Upper lobe of left lung (tissue), 6 donors: ENCODE measurements at regions not wholly inside any gene's neighbourhood (a gene's known extent, or its start where the extent isn't known, plus 50 kb on each side); places are given as distances from the start of the nearest gene placed in this dataset.

ENCODE experiments used
- ATAC-seq, 2 donors: fragments of 200-7000 bp; cut with Tn5 transposase; one replicate each; pipeline ENCODE4 v1.9.1; 2022; ENCODE audit warnings: mild to moderate bottlenecking in 2 of 2, moderate library complexity in 2 of 2; ENCODE audit not compliant: low FRiP score in 2 of 2
- DNase-seq, 2 donors: peaks; one replicate each; pipeline ENCODE4 v3.0.0-alpha.2; 2019 to 2020
- H3K27ac ChIP-seq, 4 donors: fragments of 200-600 bp; sonication (generic); one replicate each; pipeline ENCODE4 v1.5.1; 2016 to 2019
- H3K27me3 ChIP-seq, 4 donors: fragments of 200-600 bp; sonication (generic); one replicate each; pipeline ENCODE4 v1.5.1; 2017 to 2019
- H3K36me3 ChIP-seq, 4 donors: fragments of 200-600 bp; sonication (generic); one replicate each; pipeline ENCODE4 v1.5.1; 2016 to 2019
- H3K4me1 ChIP-seq, 4 donors: fragments of 200-600 bp; sonication (generic); one replicate each; pipeline ENCODE4 v1.5.1; 2018 to 2019
- H3K4me3 ChIP-seq, 4 donors: fragments of 200-600 bp; sonication (generic); one replicate each; pipeline ENCODE4 v1.5.1; 2017 to 2019; ENCODE audit warnings: mild to moderate bottlenecking in 2 of 4, moderate library complexity in 1 of 4
- H3K9me3 ChIP-seq, 4 donors: fragments of 200-600 bp; sonication (generic); one replicate each; pipeline ENCODE4 v1.5.1; 2018 to 2019
- EP300 ChIP-seq, 4 donors: sonication (generic); formaldehyde crosslinking; IDR thresholded peaks; one replicate each; pipeline ENCODE4 v1.5.1; 2017; ENCODE audit warnings: antibody characterized with exemption in 4 of 4, control low read depth in 2 of 4
- POLR2A ChIP-seq, 4 donors: fragments of 450-650 bp; IDR thresholded peaks; one replicate each; pipeline ENCODE4 v1.5.1; 2016 to 2017; ENCODE audit warnings: antibody characterized with exemption in 4 of 4, mild to moderate bottlenecking in 2 of 4
- POLR2AphosphoS5 ChIP-seq, 2 donors: sonication (generic); formaldehyde crosslinking; IDR thresholded peaks; one replicate each; pipeline ENCODE4 v1.5.1; 2017; ENCODE audit warnings: antibody characterized with exemption in 2 of 2
- WGBS, 2 donors: methylation state at CpG; one replicate each; pipeline ENCODE4 v1.1.5; 2017 to 2018; 5-methylcytosine and 5-hydroxymethylcytosine counted together
- TF ChIP-seq, protein P1 (sequence below), 6 experiments: fragments of 450-650 bp in 4 of 6; fragments of 200-600 bp in 2 of 6; sonication (generic) in 2 of 6; IDR thresholded peaks; one replicate each; pipeline ENCODE4 v1.5.1; 2016 to 2019; ENCODE audit warnings: antibody characterized with exemption in 6 of 6
- donor health status: DM: no; HTN: no; CAD: no; lungs with moderate emphysema.
- donor health status: DM: no; HTN: yes; CAD: no; lungs with severe emphysema.

- Histone ChIP-seq H3K9me3 (peaks cover 4 to 19% (median 13%) of the 10 kb centered on the region in 4 donors), H3K4me1 (no peaks in the 10 kb centered on the region), H3K27ac (no peak overlapping the region), H3K27me3 (no peaks in the 10 kb centered on the region), H3K4me3 (no peak overlapping the region), H3K36me3 (no peaks in the 10 kb centered on the region)
- ATAC-seq = peak in 1 of 2 donors; percentile 62
- 89 to 91% methylated on average over 2 of the region's 2 CpGs for WGBS, 2 donors
- no peak for DNase-seq
- TF ChIP-seq POLR2A (IDR thresholded peaks at IDR 0.05) (no peak), EP300 (IDR thresholded peaks at IDR 0.05) (no peak), POLR2AphosphoS5 (IDR thresholded peaks at IDR 0.05) (no peak)
- TF ChIP-seq, protein P1, sequence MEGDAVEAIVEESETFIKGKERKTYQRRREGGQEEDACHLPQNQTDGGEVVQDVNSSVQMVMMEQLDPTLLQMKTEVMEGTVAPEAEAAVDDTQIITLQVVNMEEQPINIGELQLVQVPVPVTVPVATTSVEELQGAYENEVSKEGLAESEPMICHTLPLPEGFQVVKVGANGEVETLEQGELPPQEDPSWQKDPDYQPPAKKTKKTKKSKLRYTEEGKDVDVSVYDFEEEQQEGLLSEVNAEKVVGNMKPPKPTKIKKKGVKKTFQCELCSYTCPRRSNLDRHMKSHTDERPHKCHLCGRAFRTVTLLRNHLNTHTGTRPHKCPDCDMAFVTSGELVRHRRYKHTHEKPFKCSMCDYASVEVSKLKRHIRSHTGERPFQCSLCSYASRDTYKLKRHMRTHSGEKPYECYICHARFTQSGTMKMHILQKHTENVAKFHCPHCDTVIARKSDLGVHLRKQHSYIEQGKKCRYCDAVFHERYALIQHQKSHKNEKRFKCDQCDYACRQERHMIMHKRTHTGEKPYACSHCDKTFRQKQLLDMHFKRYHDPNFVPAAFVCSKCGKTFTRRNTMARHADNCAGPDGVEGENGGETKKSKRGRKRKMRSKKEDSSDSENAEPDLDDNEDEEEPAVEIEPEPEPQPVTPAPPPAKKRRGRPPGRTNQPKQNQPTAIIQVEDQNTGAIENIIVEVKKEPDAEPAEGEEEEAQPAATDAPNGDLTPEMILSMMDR (IDR thresholded peaks at IDR 0.05) = no peak
Measured at GRCh38 chr2:238515377-238515776, 88.7 kb downstream of the ASB1 start.

- Histone ChIP-seq H3K4me1 (no peaks in the 10 kb centered on the region), H3K27ac (no peak overlapping the region), H3K9me3 (peaks cover 4 to 19% (median 13%) of the 10 kb centered on the region in 4 donors), H3K27me3 (no peaks in the 10 kb centered on the region), H3K4me3 (no peak overlapping the region), H3K36me3 (no peaks in the 10 kb centered on the region)
- WGBS, 2 donors = 82 to 86% methylated on average over 1 of the region's 1 CpG
- DNase-seq (no peak), ATAC-seq (no peak)
- TF ChIP-seq POLR2AphosphoS5 (IDR thresholded peaks at IDR 0.05) (no peak), POLR2A (IDR thresholded peaks at IDR 0.05) (no peak), EP300 (IDR thresholded peaks at IDR 0.05) (no peak)
- TF ChIP-seq, protein P1 (IDR thresholded peaks at IDR 0.05) = no peak
Measured at GRCh38 chr2:238517209-238517608, 90.5 kb downstream of the ASB1 start.

GRCh38 chr2:238518172-238518820, 91.6 kb downstream of the ASB1 start:
- DNase-seq (no peak), ATAC-seq (peak; percentile 21 to 43)
- TF ChIP-seq POLR2AphosphoS5 (IDR thresholded peaks at IDR 0.05) = peak in 1 of 2 donors; percentile 44
- TF ChIP-seq EP300 (IDR thresholded peaks at IDR 0.05) = peak in 1 of 4 donors; percentile 10
- TF ChIP-seq POLR2A (IDR thresholded peaks at IDR 0.05) = no peak
- TF ChIP-seq, protein P1 (IDR thresholded peaks at IDR 0.05) = no peak
- Histone ChIP-seq H3K27ac (no peak overlapping the region), H3K4me1 (no peaks in the 10 kb centered on the region), H3K36me3 (no peaks in the 10 kb centered on the region), H3K27me3 (no peaks in the 10 kb centered on the region), H3K4me3 (no peak overlapping the region), H3K9me3 (peaks cover 4 to 19% (median 13%) of the 10 kb centered on the region in 4 donors)
- WGBS, 2 donors = 69 to 75% methylated on average over 20 of the region's 20 CpGs

- H3K4me1 ChIP-seq = peaks cover 0 to 2% (median 0%) of the 10 kb centered on the region in 4 donors
- DNase-seq (no peak), ATAC-seq (no peak)
- no peaks in the 10 kb centered on the region for H3K36me3 ChIP-seq
- no peak overlapping the region for H3K4me3 ChIP-seq
- WGBS, 2 donors = 60% methylated on average over 5 to 7 of the region's 7 CpGs
- TF ChIP-seq POLR2A (IDR thresholded peaks at IDR 0.05) (no peak), EP300 (IDR thresholded peaks at IDR 0.05) (no peak), POLR2AphosphoS5 (IDR thresholded peaks at IDR 0.05) (no peak)
- TF ChIP-seq, protein P1 (IDR thresholded peaks at IDR 0.05) = no peak
- no peaks in the 10 kb centered on the region for H3K27me3 ChIP-seq
- no peak overlapping the region for H3K27ac ChIP-seq
- H3K9me3 ChIP-seq = peaks cover 4 to 19% (median 13%) of the 10 kb centered on the region in 4 donors
Measured at GRCh38 chr2:238518821-238519186, 92.1 kb downstream of the ASB1 start.

- no peak overlapping the region for H3K27ac ChIP-seq
- 96 to 100% methylated on average over 1 of the region's 1 CpG for WGBS, 2 donors
- peaks cover 0 to 4% (median 0%) of the 10 kb centered on the region in 4 donors for H3K4me1 ChIP-seq
- no peaks in the 10 kb centered on the region for H3K36me3 ChIP-seq
- no peak overlapping the region for H3K4me3 ChIP-seq
- peaks cover 4 to 19% (median 13%) of the 10 kb centered on the region in 4 donors for H3K9me3 ChIP-seq
- TF ChIP-seq POLR2A (IDR thresholded peaks at IDR 0.05) (no peak), EP300 (IDR thresholded peaks at IDR 0.05) (no peak), POLR2AphosphoS5 (IDR thresholded peaks at IDR 0.05) (no peak)
- TF ChIP-seq, protein P1 (IDR thresholded peaks at IDR 0.05) = no peak
- H3K27me3 ChIP-seq = no peaks in the 10 kb centered on the region
- ATAC-seq (no peak), DNase-seq (no peak)
Measured at GRCh38 chr2:238520359-238520886, 93.7 kb downstream of the ASB1 start.
